ENCODE measurements at regions not wholly inside any gene's neighbourhood (a gene's known extent, or its start where the extent isn't known, plus 50 kb on each side); places are given as distances from the start of the nearest gene placed in this dataset.

DNA sequence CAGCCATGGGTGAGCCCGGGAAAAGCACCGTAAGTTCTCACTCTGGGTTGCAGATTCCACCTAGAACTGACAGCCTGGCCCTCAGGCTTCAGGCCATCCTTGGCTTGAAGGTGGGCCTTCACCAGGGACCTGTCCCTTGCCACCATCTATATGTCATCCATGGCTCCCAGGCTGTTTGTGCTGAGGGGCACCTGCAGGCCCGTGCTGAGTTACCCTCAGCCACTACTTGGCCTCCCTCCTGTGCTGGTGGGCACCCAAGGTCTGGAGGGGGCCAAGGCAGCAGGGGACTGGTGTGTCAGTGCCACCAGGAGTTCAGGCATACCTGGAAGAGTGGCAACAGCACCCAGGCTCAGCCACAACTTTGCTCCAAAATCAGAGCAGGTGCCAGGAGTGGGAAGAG, 326.2 kb upstream of the SMIM21 start (continued):
- no peak for TF ChIP-seq CLOCK (CRISPR knock-in tag; IDR thresholded peaks at IDR 0.05; ENCODE audit: borderline replicate concordance)
- TF ChIP-seq, protein P1, sequence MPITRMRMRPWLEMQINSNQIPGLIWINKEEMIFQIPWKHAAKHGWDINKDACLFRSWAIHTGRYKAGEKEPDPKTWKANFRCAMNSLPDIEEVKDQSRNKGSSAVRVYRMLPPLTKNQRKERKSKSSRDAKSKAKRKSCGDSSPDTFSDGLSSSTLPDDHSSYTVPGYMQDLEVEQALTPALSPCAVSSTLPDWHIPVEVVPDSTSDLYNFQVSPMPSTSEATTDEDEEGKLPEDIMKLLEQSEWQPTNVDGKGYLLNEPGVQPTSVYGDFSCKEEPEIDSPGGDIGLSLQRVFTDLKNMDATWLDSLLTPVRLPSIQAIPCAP (CRISPR knock-in tag; IDR thresholded peaks at IDR 0.05; ENCODE audit: borderline replicate concordance), result no peak
- TF ChIP-seq, protein P2, sequence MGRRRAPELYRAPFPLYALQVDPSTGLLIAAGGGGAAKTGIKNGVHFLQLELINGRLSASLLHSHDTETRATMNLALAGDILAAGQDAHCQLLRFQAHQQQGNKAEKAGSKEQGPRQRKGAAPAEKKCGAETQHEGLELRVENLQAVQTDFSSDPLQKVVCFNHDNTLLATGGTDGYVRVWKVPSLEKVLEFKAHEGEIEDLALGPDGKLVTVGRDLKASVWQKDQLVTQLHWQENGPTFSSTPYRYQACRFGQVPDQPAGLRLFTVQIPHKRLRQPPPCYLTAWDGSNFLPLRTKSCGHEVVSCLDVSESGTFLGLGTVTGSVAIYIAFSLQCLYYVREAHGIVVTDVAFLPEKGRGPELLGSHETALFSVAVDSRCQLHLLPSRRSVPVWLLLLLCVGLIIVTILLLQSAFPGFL (CRISPR knock-in tag; IDR thresholded peaks at IDR 0.05), result no peak
- TF ChIP-seq, protein P3, sequence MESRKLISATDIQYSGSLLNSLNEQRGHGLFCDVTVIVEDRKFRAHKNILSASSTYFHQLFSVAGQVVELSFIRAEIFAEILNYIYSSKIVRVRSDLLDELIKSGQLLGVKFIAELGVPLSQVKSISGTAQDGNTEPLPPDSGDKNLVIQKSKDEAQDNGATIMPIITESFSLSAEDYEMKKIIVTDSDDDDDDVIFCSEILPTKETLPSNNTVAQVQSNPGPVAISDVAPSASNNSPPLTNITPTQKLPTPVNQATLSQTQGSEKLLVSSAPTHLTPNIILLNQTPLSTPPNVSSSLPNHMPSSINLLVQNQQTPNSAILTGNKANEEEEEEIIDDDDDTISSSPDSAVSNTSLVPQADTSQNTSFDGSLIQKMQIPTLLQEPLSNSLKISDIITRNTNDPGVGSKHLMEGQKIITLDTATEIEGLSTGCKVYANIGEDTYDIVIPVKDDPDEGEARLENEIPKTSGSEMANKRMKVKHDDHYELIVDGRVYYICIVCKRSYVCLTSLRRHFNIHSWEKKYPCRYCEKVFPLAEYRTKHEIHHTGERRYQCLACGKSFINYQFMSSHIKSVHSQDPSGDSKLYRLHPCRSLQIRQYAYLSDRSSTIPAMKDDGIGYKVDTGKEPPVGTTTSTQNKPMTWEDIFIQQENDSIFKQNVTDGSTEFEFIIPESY (CRISPR knock-in tag; IDR thresholded peaks at IDR 0.05), result no peak
- TF ChIP-seq SAP30 (IDR thresholded peaks at IDR 0.05; ENCODE audit: borderline replicate concordance, insufficient read depth, low read depth, low read length, poor library complexity, severe bottlenecking), result no peak
- no peak for TF ChIP-seq CREBBP (IDR thresholded peaks at IDR 0.05; ENCODE audit: low read depth, low read length)
- no peak for TF ChIP-seq L3MBTL2 (IDR thresholded peaks at IDR 0.05)
- no peak for TF ChIP-seq DNMT1 (IDR thresholded peaks at IDR 0.05)
- TF ChIP-seq SRSF3 (IDR thresholded peaks at IDR 0.05; ENCODE audit: insufficient read depth, low read length), result no peak
- TF ChIP-seq HMGN3 (IDR thresholded peaks at IDR 0.05; ENCODE audit: borderline replicate concordance, extremely low read depth, insufficient read length, low read depth, low read length), result no peak

Measured in K562 (cell line).